ENCODE measurements at regions not wholly inside any gene's neighbourhood (a gene's known extent, or its start where the extent isn't known, plus 50 kb on each side); places are given as distances from the start of the nearest gene placed in this dataset.

DNA sequence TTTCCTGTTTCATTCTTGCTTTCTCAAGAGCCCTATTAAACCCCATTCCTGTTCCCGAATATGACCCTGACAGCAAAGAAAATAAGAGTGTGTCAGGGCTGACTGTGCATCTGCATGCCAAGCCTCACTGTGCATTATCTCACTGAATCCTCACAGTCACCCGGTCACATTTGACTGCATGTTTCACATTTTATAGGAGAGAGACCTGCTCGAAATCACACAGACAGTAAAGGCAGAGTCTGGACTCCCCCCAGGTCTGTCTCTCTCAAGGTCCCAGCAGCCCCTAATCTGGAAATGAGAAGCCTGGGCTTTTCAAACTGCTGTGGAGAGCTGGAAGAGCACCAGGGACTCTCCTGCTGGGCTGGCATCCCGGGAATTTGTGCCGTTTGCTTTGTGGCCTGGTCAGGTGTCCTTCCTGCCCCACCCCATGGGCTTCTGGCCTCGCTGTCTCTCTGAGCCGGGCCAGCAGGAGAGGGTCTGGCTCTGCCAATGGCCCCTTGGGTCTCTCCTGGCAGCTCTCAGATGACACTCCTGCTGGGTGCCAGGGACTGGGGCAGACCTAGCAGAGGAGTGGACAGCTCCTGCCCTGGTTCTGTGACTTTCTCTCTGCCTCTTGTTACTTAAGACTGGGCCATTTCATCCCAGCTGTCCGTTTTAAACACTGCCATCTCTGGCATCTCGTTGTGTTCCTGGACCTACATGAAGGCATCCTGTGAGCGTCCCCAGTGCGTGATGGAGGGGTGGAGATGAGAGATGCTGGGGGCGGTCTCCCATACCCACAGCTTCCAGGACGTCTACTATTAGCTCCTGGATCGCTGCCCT, 173.6 kb downstream of the ARHGAP12 start:
- H3K4me3 Mint-ChIP-seq, result no peak overlapping the region
- DNase-seq, result no peak
- H3K27me3 Mint-ChIP-seq, result no peaks in the 10 kb centered on the region
- H3K9me3 Mint-ChIP-seq, result no peaks in the 10 kb centered on the region
- H3K36me3 Mint-ChIP-seq (ENCODE audit: low read depth), result peaks cover 2% of the 10 kb centered on the region
- H3K4me1 Mint-ChIP-seq (ENCODE audit: low read depth), result peaks cover 9% of the 10 kb centered on the region
- H3K27ac Mint-ChIP-seq, result no peak overlapping the region

DNA sequence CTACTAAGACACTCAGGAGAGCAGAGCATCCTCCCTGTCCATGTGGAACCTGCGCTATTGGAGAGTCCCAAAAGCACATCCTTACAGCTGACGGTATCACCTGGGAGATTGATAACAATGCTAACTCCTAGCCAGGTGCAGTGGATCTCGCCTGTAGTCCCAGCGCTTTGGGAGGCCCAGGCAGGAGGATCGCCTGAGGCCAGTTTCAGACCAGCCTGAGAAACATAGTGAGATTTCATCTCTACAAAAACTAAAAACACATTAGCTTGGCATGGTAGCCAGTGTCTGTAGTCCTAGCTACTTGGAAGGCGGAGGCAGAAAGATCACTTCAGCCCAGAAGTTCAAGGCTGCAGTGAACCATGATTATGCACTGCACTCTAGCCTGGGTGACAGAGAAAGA, 174.9 kb downstream of the ARHGAP12 start:
- Mint-ChIP-seq H3K4me1 (ENCODE audit: low read depth) (peaks cover 5% of the 10 kb centered on the region), H3K27ac (no peak overlapping the region), H3K4me3 (no peak overlapping the region), H3K9me3 (no peaks in the 10 kb centered on the region), H3K27me3 (no peaks in the 10 kb centered on the region), H3K36me3 (ENCODE audit: low read depth) (no peaks in the 10 kb centered on the region)
- no peak for DNase-seq

DNA sequence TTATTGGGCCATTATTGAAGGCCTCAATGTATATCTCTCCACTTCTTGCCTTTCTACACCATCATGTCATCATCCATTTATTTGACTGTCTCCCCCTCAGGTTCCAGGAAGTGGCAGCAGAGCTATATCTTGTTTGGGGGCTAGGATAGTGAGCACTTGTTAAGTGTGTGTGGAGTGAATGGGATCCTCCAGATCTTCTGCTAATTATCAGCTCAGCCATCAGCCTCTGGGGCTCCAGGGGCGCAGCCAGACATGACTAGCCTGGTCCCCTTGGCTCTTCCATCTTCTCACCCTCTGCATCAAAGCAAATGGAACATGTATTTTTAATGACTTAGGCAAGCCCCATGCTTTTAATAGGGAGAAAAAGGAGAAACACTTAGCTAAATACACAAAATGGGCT, 176.5 kb downstream of the ARHGAP12 start:
- Mint-ChIP-seq H3K36me3 (ENCODE audit: low read depth) (no peaks in the 10 kb centered on the region), H3K27me3 (no peaks in the 10 kb centered on the region), H3K27ac (no peak overlapping the region), H3K4me1 (ENCODE audit: low read depth) (peaks cover 8% of the 10 kb centered on the region), H3K9me3 (no peaks in the 10 kb centered on the region), H3K4me3 (no peak overlapping the region)
- no peak for DNase-seq

DNA sequence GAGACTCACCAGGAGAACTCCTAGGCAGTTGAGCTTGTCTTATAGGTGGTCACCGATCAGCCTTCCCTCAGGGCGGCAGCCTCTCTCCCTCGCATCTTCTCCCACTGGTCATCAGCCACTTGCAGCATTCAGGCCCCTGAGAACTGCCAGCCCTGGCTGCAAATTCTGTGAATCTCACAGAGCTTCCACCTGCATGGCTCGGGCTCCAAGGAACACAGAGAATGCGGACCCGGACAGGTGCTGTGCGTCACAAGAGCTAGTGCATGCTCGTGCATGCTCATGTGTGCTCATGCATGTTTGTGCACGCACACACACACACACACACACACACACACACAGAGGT, 176.9 kb downstream of the ARHGAP12 start:
- H3K4me1 Mint-ChIP-seq (ENCODE audit: low read depth), result peaks cover 13% of the 10 kb centered on the region
- H3K36me3 Mint-ChIP-seq (ENCODE audit: low read depth), result no peaks in the 10 kb centered on the region
- no peaks in the 10 kb centered on the region for H3K27me3 Mint-ChIP-seq
- no peak overlapping the region for H3K27ac Mint-ChIP-seq
- no peak overlapping the region for H3K4me3 Mint-ChIP-seq
- no peak for DNase-seq
- no peaks in the 10 kb centered on the region for H3K9me3 Mint-ChIP-seq

DNA sequence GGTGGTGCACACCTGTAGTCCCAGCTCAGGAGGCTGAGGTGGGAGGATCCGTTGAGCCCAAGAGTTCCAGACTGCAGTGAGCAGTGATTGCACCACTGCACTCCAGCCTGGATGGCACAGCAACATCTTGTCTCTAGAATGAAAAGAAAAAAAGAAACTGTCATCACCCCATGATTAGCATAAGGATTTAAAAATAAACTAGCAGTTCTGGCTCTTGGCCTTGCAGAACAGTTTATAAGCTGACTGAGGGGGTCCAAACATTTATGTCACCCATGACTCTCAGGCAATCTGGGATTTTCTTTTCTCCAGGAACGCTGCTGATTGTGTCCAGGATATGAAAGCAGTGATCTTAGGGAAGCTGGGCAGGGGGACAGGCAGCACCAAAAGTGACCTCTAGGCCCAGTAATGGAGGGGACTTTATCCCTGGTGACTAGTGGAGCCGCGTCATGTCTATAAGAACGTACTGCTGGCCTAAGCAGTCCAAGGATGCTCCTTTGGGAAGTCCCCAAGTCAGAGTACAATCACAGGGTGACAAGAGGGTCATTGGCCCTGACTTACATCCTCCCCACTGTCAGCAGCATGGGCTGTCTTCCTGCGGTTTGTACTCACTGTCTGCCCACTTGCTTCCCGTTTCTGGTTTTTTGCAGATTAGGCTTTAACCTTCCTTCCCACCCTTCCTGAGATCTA, 177.4 kb downstream of the ARHGAP12 start:
- Mint-ChIP-seq H3K9me3 (no peaks in the 10 kb centered on the region), H3K27ac (no peak overlapping the region), H3K27me3 (no peaks in the 10 kb centered on the region), H3K4me3 (no peak overlapping the region), H3K4me1 (ENCODE audit: low read depth) (peaks cover 16% of the 10 kb centered on the region), H3K36me3 (ENCODE audit: low read depth) (no peaks in the 10 kb centered on the region)
- no peak for DNase-seq

DNA sequence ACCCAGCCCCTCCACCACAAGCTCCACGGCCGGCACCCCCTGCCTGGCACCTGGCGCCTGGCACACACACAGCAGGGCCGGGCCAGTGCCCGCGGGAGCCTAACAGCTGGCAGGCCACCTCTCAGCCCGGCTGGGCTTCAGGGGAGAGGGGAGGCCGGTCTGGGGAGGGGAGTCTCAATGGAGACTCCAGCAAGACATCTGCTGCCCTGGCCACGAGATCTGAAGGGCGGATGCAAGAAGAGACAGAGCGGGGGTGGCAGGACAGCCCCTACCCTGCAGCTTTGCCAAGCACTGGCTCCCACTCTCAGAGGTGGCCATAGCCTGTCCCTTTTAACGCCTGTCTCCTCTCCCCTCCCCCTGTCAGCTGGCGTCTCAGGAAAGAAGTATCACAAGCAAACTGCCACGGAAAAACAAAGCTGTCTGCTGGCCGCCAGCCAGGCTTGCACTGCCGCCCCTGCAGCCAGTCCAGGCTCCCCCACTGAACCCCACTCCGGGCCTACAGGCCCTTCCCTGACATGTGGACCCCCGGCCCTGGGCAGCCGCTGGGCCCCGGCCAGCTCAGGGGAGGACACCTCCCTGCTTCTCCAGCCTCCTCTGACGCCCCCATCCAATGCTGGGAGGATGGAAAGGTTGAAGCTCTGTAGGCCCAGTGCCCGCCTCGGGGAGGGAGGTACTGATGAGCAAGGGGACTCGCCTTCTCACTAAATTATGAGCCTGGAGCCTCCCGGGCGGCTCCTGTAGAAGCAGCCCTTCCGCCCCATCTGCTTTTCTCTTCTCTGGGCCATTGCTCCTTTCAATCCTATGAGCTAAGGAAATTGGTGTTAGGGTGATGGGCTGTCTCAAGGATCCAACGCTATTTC, 178.4 kb downstream of the ARHGAP12 start:
- Mint-ChIP-seq H3K36me3 (ENCODE audit: low read depth) (no peaks in the 10 kb centered on the region), H3K4me3 (no peak overlapping the region), H3K9me3 (no peaks in the 10 kb centered on the region), H3K27ac (no peak overlapping the region), H3K4me1 (ENCODE audit: low read depth) (peaks cover 25% of the 10 kb centered on the region), H3K27me3 (no peaks in the 10 kb centered on the region)
- DNase-seq, result no peak

DNA sequence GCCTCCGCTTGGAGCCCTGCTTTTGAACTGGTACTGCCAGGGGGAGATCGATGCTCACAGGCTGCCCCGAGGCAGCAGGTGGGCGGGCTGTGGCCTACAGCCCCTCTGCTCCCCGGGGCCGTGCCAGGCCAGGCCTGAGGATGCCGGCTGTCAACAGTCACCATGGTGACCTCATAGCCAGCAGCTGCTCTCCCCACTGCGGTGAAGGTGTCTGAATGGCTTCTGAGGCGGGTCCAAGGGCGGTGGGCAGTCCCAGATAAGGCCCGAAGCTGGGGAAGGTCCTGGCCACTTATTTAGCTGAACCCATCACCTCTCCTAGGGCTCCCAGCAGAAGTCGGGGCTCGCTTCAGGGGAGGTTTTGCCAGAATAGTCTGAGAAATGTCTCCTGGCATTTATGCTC, 179.3 kb downstream of the ARHGAP12 start:
- no peaks in the 10 kb centered on the region for H3K36me3 Mint-ChIP-seq (ENCODE audit: low read depth)
- no peaks in the 10 kb centered on the region for H3K27me3 Mint-ChIP-seq
- no peak overlapping the region for H3K4me3 Mint-ChIP-seq
- DNase-seq, result no peak
- H3K27ac Mint-ChIP-seq, result no peak overlapping the region
- peaks cover 35% of the 10 kb centered on the region for H3K4me1 Mint-ChIP-seq (ENCODE audit: low read depth)
- H3K9me3 Mint-ChIP-seq, result no peaks in the 10 kb centered on the region

DNA sequence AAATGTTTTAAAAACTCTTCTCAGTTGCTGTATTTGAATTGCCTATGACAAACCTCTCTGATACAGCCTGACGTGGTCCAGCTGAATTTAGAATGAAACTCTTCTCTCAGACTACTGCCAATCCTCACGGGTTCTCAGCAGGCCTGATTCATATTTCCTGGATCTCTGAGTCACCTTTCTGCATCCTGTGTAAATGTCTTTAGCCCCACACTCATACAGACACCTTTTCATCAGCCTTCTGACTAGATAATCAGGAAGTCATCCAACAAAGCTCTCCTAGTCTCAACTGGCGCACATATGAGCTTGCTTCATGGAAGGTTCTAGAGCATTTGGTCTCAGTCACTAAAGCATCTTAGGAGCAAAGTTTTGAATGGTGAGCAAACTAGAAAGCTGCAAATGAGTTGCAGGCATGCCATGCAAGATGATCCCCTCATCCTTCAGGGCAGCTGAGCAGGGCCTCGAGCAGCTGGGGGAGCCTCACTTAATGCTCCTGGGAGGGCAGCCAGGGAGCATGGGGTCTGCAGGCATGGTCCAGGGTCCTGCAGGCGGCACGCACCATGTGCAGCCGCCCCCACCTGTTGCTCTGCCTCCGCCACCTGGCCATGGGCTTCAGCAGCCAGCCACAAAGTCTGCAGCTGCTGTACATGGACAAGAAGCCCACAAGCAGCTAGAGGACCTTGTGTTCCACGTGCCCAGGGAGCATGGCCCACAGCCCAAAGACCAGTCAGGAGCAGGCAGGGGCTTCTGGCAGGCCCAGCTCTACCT, 182.8 kb downstream of the ARHGAP12 start:
- Mint-ChIP-seq H3K4me1 (ENCODE audit: low read depth) (peaks cover 51% of the 10 kb centered on the region), H3K27me3 (no peaks in the 10 kb centered on the region), H3K4me3 (peak overlapping the region; percentile 6), H3K9me3 (peaks cover 5% of the 10 kb centered on the region), H3K27ac (peak overlapping the region; percentile 95), H3K36me3 (ENCODE audit: low read depth) (no peaks in the 10 kb centered on the region)
- peak; percentile 48 for DNase-seq

DNA sequence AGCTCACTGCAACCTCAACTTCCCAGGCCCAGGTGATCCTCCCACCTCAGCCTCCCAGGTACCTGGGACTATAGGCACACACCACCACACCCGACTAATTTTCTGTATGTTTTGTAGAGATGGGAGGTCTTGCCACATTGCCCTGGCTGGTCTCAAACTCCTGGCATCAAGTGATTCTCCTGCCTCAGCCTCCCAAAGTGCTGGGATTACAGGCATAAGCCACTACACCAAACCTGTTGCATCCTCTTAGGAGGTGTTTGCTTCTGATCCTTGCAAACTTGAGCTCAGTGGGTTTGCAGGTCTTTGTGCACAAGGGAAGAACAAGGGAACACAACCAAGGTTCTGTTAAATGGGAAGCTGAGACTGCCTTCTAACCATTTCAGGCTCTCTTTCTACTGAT, 184.6 kb downstream of the ARHGAP12 start:
- Mint-ChIP-seq H3K36me3 (ENCODE audit: low read depth) (no peaks in the 10 kb centered on the region), H3K4me1 (ENCODE audit: low read depth) (peaks cover 51% of the 10 kb centered on the region), H3K27me3 (no peaks in the 10 kb centered on the region), H3K27ac (peak overlapping the region; percentile 95), H3K4me3 (no peak overlapping the region), H3K9me3 (peaks cover 5% of the 10 kb centered on the region)
- no peak for DNase-seq

DNA sequence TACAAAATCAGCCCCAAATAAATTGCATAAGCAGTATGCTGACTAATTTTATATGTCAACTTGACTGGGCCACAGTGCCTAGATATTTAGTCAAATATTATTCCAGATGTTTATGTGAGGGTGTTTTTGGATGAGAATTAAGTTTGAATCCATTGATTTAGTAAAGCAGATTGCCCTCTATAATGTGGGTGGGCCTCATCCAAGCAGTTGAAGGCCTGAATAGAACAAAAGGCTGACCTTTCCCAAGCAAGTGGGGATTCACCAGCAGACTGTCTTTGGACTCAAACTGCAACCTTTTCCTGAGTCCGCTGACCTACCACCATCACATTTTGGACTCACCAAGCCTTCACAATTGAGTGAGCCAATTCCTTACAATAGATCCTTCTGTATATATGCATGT, 186.4 kb downstream of the ARHGAP12 start:
- peaks cover 46% of the 10 kb centered on the region for H3K4me1 Mint-ChIP-seq (ENCODE audit: low read depth)

DNA sequence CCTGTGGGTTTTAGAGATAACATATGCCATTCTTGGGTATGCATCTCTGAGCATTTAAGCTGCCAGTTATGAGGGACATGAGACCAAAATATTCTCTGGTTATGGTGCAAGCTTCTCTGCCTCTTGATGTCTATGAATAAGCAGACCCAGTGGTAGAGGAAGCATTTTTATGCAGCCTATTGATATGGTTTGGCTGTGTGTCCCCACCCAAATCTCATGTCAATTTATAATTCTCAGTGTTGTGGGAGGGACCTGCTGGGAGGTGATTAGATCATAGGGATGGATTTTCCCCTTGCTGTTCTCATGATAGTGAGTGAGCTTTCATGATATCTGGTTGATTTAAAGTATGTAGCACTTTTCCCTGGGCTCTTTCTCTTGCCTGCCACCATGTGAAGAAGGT, 187.2 kb downstream of the ARHGAP12 start:
- no peak for DNase-seq
- Mint-ChIP-seq H3K9me3 (peaks cover 9% of the 10 kb centered on the region), H3K27ac (no peak overlapping the region)

More for the DNA sequence above, 186.4 kb downstream of the ARHGAP12 start:
- Mint-ChIP-seq H3K27ac (no peak overlapping the region), H3K36me3 (ENCODE audit: low read depth) (no peaks in the 10 kb centered on the region), H3K9me3 (peaks cover 5% of the 10 kb centered on the region), H3K27me3 (no peaks in the 10 kb centered on the region), H3K4me3 (no peak overlapping the region)
- DNase-seq, result no peak

DNA sequence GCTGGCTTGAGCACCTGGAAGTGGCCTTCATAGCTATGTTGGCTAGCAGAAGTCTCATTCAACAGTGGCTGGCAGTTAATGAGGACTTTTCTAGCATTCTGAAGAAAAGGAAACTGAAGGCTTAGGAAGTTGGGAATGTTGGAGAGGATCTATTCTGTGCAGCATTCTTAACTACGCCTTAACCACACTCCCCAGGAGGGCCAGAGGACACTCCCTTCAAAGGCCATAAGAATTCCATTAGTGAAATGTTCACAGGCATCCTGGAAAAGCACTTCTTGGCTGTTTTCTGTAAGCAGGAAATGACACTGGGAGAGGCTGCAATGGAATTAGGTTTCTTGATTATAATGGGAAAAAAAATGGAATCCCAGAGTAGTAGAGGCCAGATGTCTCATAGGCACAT, 188.9 kb downstream of the ARHGAP12 start:
- Mint-ChIP-seq H3K36me3 (ENCODE audit: low read depth) (no peaks in the 10 kb centered on the region), H3K27me3 (no peaks in the 10 kb centered on the region), H3K4me3 (no peak overlapping the region), H3K4me1 (ENCODE audit: low read depth) (peaks cover 23% of the 10 kb centered on the region), H3K9me3 (peaks cover 9% of the 10 kb centered on the region), H3K27ac (no peak overlapping the region)
- no peak for DNase-seq

More for the DNA sequence above, 187.2 kb downstream of the ARHGAP12 start:
- peaks cover 40% of the 10 kb centered on the region for H3K4me1 Mint-ChIP-seq (ENCODE audit: low read depth)
- no peaks in the 10 kb centered on the region for H3K36me3 Mint-ChIP-seq (ENCODE audit: low read depth)
- H3K27me3 Mint-ChIP-seq, result no peaks in the 10 kb centered on the region
- no peak overlapping the region for H3K4me3 Mint-ChIP-seq

DNA sequence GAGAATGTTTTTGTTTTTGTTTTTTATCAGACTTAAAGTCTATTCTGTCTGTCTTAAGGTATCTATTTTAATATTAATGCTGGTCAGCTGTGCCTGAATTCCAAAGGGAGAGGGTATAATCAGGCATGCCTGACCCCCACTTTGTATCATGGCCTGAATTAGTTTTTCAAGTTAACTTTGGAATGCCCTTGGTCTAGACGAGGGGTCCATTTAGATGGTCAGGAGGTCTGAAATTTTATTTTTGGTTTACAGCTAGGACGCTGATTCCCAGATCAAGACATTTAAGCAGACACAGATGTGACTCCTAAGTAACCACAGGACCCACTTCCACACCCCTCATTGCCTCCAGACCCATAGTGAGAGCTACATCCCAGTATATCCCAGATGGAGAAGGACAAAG, 189.5 kb downstream of the ARHGAP12 start:
- Mint-ChIP-seq H3K4me3 (no peak overlapping the region), H3K36me3 (ENCODE audit: low read depth) (no peaks in the 10 kb centered on the region), H3K27me3 (no peaks in the 10 kb centered on the region), H3K27ac (no peak overlapping the region), H3K9me3 (peaks cover 9% of the 10 kb centered on the region), H3K4me1 (ENCODE audit: low read depth) (peaks cover 18% of the 10 kb centered on the region)
- no peak for DNase-seq

DNA sequence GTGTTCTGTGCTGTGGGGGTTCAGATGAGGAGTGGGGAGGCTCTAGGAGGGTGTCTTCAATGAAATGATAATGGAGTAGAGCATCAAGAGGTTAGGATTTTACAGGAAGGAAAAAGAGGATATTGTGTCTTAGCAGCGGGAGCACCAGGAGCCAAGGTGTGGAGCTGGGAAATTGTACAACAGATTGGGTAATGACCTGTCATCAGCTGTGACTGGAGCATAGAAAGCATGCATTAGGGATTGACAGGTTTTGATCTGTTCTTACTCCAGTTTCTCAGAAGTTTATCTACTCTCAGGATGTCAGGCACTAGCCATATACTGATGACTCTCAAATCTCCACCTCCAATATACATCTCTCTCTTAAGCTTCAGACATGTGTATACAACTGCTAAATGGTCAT, 196.9 kb downstream of the ARHGAP12 start:
- peaks cover 6% of the 10 kb centered on the region for H3K27me3 Mint-ChIP-seq
- H3K4me3 Mint-ChIP-seq, result no peak overlapping the region
- H3K36me3 Mint-ChIP-seq (ENCODE audit: low read depth), result no peaks in the 10 kb centered on the region
- H3K27ac Mint-ChIP-seq, result no peak overlapping the region
- DNase-seq, result no peak
- no peaks in the 10 kb centered on the region for H3K4me1 Mint-ChIP-seq (ENCODE audit: low read depth)
- no peaks in the 10 kb centered on the region for H3K9me3 Mint-ChIP-seq
